Endothelial cell (in vitro differentiated cells): ENCODE measurements at regions not wholly inside any gene's neighbourhood (a gene's known extent, or its start where the extent isn't known, plus 50 kb on each side); places are given as distances from the start of the nearest gene placed in this dataset.

Experiments
- DNase-seq: peaks from one replicate; pipeline ENCODE4 v3.0.0; 2021; ENCODE audit warnings: low spot score
- H3K27ac Mint-ChIP-seq: one replicate; pipeline ENCODE4 v1.8.0; 2021; ENCODE audit warnings: mixed read lengths, inconsistent platforms; ENCODE audit not compliant: unreplicated experiment
- H3K27me3 Mint-ChIP-seq: one replicate; pipeline ENCODE4 v1.8.0; 2021; ENCODE audit warnings: mild to moderate bottlenecking, moderate library complexity, mixed read lengths, inconsistent platforms; ENCODE audit not compliant: unreplicated experiment
- H3K36me3 Mint-ChIP-seq: one replicate; pipeline ENCODE4 v1.8.0; 2021; ENCODE audit warnings: mild to moderate bottlenecking, low read depth, mixed read lengths, inconsistent platforms; ENCODE audit not compliant: unreplicated experiment
- H3K4me1 Mint-ChIP-seq: one replicate; pipeline ENCODE4 v1.8.0; 2021; ENCODE audit warnings: mild to moderate bottlenecking, mixed read lengths, inconsistent platforms; ENCODE audit not compliant: unreplicated experiment
- H3K4me3 Mint-ChIP-seq: one replicate; pipeline ENCODE4 v1.8.0; 2021; ENCODE audit warnings: mild to moderate bottlenecking, mixed read lengths, inconsistent platforms; ENCODE audit not compliant: unreplicated experiment
- H3K9me3 Mint-ChIP-seq: one replicate; pipeline ENCODE4 v1.8.0; 2021; ENCODE audit warnings: mixed read lengths, inconsistent platforms; ENCODE audit not compliant: unreplicated experiment
- CTCF ChIP-seq: fragments of 200-600 bp; sonication (generic); IDR thresholded peaks from one replicate; pipeline ENCODE4 v1.5.0; 2021; ENCODE audit warnings: antibody characterized with exemption; ENCODE audit not compliant: unreplicated experiment

- H3K4me1 Mint-ChIP-seq = no peaks in the 10 kb centered on the region
- no peaks in the 10 kb centered on the region for H3K9me3 Mint-ChIP-seq
- no peak overlapping the region for H3K4me3 Mint-ChIP-seq
- DNase-seq = peak; percentile 30
- TF ChIP-seq CTCF = no peak
- no peak overlapping the region for H3K27ac Mint-ChIP-seq
- no peaks in the 10 kb centered on the region for H3K36me3 Mint-ChIP-seq
- H3K27me3 Mint-ChIP-seq = peaks cover 5% of the 10 kb centered on the region
Measured at GRCh38 chr17:79338152-79338551, 263.5 kb downstream of the ENGASE start.

GRCh38 chr17:79337053-79337452 lies 262.4 kb downstream of the ENGASE start:
- peaks cover 7% of the 10 kb centered on the region for H3K27me3 Mint-ChIP-seq

GRCh38 chr17:79335456-79335855 lies 260.8 kb downstream of the ENGASE start:
- Mint-ChIP-seq H3K4me1 (peaks cover 10% of the 10 kb centered on the region), H3K36me3 (no peaks in the 10 kb centered on the region), H3K4me3 (no peak overlapping the region), H3K27me3 (peaks cover 14% of the 10 kb centered on the region), H3K9me3 (no peaks in the 10 kb centered on the region), H3K27ac (no peak overlapping the region)
- no peak for DNase-seq
- no peak for TF ChIP-seq CTCF

More at GRCh38 chr17:79337053-79337452, 262.4 kb downstream of the ENGASE start:
- H3K9me3 Mint-ChIP-seq = no peaks in the 10 kb centered on the region
- H3K27ac Mint-ChIP-seq = no peak overlapping the region
- no peak for TF ChIP-seq CTCF
- no peaks in the 10 kb centered on the region for H3K36me3 Mint-ChIP-seq
- no peak for DNase-seq
- peaks cover 1% of the 10 kb centered on the region for H3K4me1 Mint-ChIP-seq
- H3K4me3 Mint-ChIP-seq = no peak overlapping the region

GRCh38 chr17:79332011-79332554 lies 257.5 kb downstream of the ENGASE start:
- no peak for DNase-seq
- no peaks in the 10 kb centered on the region for H3K36me3 Mint-ChIP-seq
- H3K27me3 Mint-ChIP-seq = peaks cover 15% of the 10 kb centered on the region
- no peak for TF ChIP-seq CTCF
- H3K9me3 Mint-ChIP-seq = no peaks in the 10 kb centered on the region
- no peak overlapping the region for H3K4me3 Mint-ChIP-seq
- peaks cover 10% of the 10 kb centered on the region for H3K4me1 Mint-ChIP-seq
- H3K27ac Mint-ChIP-seq = no peak overlapping the region

- no peak overlapping the region for H3K4me3 Mint-ChIP-seq
- H3K4me1 Mint-ChIP-seq = peaks cover 10% of the 10 kb centered on the region
- no peak for DNase-seq
- no peak for TF ChIP-seq CTCF
- no peaks in the 10 kb centered on the region for H3K36me3 Mint-ChIP-seq
- H3K27me3 Mint-ChIP-seq = peaks cover 15% of the 10 kb centered on the region
- no peaks in the 10 kb centered on the region for H3K9me3 Mint-ChIP-seq
- H3K27ac Mint-ChIP-seq = no peak overlapping the region
Measured at GRCh38 chr17:79331492-79331891, 256.9 kb downstream of the ENGASE start.
